ENCODE measurements at regions not wholly inside any gene's neighbourhood (a gene's known extent, or its start where the extent isn't known, plus 50 kb on each side); places are given as distances from the start of the nearest gene placed in this dataset.

GRCh38 chr3:135801018-135801417 lies 164.5 kb upstream of the PPP2R3A start:
- Mint-ChIP-seq H3K27ac (no peak overlapping the region), H3K36me3 (ENCODE audit: low read depth) (no peaks in the 10 kb centered on the region), H3K27me3 (ENCODE audit: insufficient read depth) (peaks cover 11% of the 10 kb centered on the region), H3K4me3 (no peak overlapping the region), H3K4me1 (ENCODE audit: low read depth) (no peaks in the 10 kb centered on the region), H3K9me3 (no peaks in the 10 kb centered on the region)
- DNase-seq: no peak
- TF ChIP-seq CTCF (IDR thresholded peaks at IDR 0.05): no peak

DNA sequence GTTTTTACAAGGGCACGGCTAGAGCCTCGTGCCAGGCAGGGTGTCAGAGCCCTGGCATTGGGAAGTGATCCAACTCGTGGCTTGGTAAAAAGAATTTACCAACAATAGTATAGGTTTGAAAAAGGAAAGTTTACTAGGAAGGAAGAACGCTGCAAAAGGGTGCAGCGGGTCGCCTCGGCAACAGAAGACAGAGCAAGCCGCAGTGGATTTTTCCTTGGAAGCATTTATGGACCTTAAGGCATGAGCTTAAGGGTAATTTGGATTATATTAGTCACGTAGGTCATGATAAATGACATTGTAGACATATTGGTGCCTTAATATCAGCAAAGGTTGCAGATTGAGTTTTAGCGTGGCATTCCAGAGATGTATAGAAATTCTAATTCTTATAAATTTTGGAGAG lies 163.4 kb upstream of the PPP2R3A start:
- DNase-seq: no peak
- H3K27ac Mint-ChIP-seq: no peak overlapping the region

DNA sequence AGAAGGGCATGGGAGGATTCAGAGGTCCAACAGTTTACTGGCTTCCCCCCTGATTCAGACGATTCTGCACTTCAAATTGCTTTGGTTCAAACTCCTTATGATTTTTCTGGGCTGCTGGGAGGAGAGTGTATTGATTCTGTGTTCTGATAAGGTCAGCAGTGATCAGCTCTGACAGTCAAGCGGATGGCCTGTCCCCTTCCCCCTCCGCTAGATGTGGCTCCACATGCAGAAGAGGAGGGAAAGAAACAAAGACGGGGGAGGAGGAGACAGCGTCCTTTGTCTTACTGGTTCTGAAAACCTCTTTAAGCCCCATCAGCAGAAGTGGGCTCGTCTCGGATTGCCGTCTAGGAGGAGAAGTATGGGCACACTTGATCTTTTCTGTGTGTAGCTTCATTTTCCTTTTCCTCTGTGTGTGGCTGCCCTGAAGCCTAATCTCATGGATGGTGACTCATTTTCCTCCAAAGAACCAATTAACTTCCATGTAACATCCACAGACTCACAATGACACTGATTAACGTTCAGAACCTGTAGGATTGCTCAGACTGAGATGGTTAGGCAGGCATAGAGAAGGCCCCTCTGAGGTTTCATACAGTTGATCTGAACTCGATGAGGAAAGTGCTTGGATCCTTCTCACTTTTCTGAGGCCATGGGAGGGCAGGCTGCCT lies 162.4 kb upstream of the PPP2R3A start:
- Mint-ChIP-seq H3K36me3 (ENCODE audit: low read depth) (no peaks in the 10 kb centered on the region), H3K9me3 (no peaks in the 10 kb centered on the region), H3K27me3 (ENCODE audit: insufficient read depth) (peaks cover 11% of the 10 kb centered on the region), H3K27ac (no peak overlapping the region), H3K4me1 (ENCODE audit: low read depth) (no peaks in the 10 kb centered on the region), H3K4me3 (no peak overlapping the region)
- no peak for TF ChIP-seq CTCF (IDR thresholded peaks at IDR 0.05)
- no peak for DNase-seq

More for the DNA sequence above, 163.4 kb upstream of the PPP2R3A start:
- H3K36me3 Mint-ChIP-seq (ENCODE audit: low read depth): no peaks in the 10 kb centered on the region
- H3K4me3 Mint-ChIP-seq: no peak overlapping the region; the same call in 1 of the 2 replicates
- no peaks in the 10 kb centered on the region for H3K4me1 Mint-ChIP-seq (ENCODE audit: low read depth)
- H3K9me3 Mint-ChIP-seq: no peaks in the 10 kb centered on the region
- peaks cover 11% of the 10 kb centered on the region for H3K27me3 Mint-ChIP-seq (ENCODE audit: insufficient read depth)
- TF ChIP-seq CTCF (IDR thresholded peaks at IDR 0.05): no peak

DNA sequence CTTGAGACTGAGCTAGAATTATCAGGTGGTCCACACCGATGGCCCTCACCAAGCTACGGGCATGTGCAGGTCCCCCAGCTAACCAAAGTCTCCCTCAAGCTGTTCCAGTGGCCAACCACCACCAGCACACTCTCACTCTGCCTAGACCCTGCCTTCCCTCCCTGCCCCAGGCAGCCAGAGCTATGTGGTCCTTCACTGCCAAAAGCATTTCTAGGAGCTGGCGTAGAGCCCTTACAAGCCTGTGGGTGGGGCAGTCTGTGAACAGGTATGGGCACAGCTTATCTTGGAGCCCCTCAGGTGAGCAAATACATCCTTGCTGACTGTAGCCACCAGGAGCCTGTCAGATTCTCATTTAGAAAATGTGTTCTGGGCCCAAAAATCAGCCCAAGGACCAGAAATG lies 159.8 kb upstream of the PPP2R3A start:
- H3K27ac Mint-ChIP-seq: no peak overlapping the region
- no peaks in the 10 kb centered on the region for H3K4me1 Mint-ChIP-seq (ENCODE audit: low read depth)
- H3K4me3 Mint-ChIP-seq: no peak overlapping the region
- no peaks in the 10 kb centered on the region for H3K36me3 Mint-ChIP-seq (ENCODE audit: low read depth)
- DNase-seq: no peak
- H3K9me3 Mint-ChIP-seq: no peaks in the 10 kb centered on the region
- peaks cover 12% of the 10 kb centered on the region for H3K27me3 Mint-ChIP-seq (ENCODE audit: insufficient read depth)
- TF ChIP-seq CTCF (IDR thresholded peaks at IDR 0.05): no peak

- Mint-ChIP-seq H3K36me3 (ENCODE audit: low read depth) (no peaks in the 10 kb centered on the region), H3K9me3 (no peaks in the 10 kb centered on the region), H3K4me1 (ENCODE audit: low read depth) (no peaks in the 10 kb centered on the region), H3K4me3 (no peak overlapping the region), H3K27ac (no peak overlapping the region), H3K27me3 (ENCODE audit: insufficient read depth) (peaks cover 13% of the 10 kb centered on the region)
- no peak for TF ChIP-seq CTCF (IDR thresholded peaks at IDR 0.05)
- no peak for DNase-seq
These were observed 159.2 kb upstream of the PPP2R3A start for GRCh38 chr3:135806317-135806716.
